ENCODE measurements at regions not wholly inside any gene's neighbourhood (a gene's known extent, or its start where the extent isn't known, plus 50 kb on each side); places are given as distances from the start of the nearest gene placed in this dataset.

DNA sequence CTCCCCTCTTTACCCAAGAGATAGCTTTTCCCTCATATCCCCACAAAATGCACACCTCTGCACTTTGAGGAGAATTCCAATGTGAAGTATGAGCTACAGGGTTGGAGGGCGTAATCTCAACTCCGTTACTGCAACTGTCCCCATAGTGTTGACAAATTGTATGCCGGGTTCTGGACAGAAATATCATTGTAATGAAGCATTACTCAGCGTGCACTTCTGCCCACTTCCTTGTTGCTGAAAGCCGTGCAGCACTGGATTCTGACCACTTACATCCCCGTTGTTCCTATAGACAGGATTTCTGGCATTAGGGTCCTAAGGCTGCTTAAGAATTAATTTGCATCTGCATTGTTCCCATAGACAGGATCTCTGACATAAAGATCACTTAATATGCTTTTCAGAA, 205.6 kb downstream of the RHOU start:
- H3K4me1 ChIP-seq (ENCODE audit: insufficient read depth, poor library complexity, severe bottlenecking) = no peaks in the 10 kb centered on the region
- ATAC-seq (ENCODE audit: low read depth) (no peak), DNase-seq (ENCODE audit: low spot score) (no peak)
- H3K9me3 ChIP-seq (ENCODE audit: severe bottlenecking) = no peaks in the 10 kb centered on the region
- no peaks in the 10 kb centered on the region for H3K27me3 ChIP-seq (ENCODE audit: insufficient read depth, poor library complexity, severe bottlenecking)
- no peak overlapping the region for H3K4me3 ChIP-seq (ENCODE audit: severe bottlenecking)
- TF ChIP-seq, protein P1, sequence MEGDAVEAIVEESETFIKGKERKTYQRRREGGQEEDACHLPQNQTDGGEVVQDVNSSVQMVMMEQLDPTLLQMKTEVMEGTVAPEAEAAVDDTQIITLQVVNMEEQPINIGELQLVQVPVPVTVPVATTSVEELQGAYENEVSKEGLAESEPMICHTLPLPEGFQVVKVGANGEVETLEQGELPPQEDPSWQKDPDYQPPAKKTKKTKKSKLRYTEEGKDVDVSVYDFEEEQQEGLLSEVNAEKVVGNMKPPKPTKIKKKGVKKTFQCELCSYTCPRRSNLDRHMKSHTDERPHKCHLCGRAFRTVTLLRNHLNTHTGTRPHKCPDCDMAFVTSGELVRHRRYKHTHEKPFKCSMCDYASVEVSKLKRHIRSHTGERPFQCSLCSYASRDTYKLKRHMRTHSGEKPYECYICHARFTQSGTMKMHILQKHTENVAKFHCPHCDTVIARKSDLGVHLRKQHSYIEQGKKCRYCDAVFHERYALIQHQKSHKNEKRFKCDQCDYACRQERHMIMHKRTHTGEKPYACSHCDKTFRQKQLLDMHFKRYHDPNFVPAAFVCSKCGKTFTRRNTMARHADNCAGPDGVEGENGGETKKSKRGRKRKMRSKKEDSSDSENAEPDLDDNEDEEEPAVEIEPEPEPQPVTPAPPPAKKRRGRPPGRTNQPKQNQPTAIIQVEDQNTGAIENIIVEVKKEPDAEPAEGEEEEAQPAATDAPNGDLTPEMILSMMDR (IDR thresholded peaks at IDR 0.05; ENCODE audit: poor library complexity, severe bottlenecking) = no peak
- H3K27ac ChIP-seq (ENCODE audit: poor library complexity, severe bottlenecking) = no peak overlapping the region
- no peaks in the 10 kb centered on the region for H3K36me3 ChIP-seq (ENCODE audit: low read depth)

DNA sequence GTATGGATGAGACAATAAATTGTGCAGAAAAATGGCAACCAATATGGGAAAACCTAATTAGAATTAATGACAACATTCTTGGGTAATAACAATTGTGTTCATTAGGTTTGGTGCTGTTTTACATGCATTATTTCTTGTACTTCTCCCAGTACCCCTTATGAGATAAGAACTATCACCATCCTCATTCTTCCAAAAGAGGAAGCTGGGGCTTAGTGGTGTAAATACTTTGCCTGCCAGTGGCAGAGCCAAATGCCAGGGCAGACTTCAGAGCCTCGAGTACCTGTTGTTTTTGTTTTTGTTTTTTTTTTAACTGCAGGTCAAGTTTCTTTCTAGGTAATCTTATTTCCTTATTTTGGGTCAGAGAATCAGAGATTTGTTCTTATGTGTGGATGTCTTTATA, 206.4 kb downstream of the RHOU start:
- Histone ChIP-seq H3K4me1 (ENCODE audit: insufficient read depth, poor library complexity, severe bottlenecking) (no peaks in the 10 kb centered on the region), H3K27me3 (ENCODE audit: insufficient read depth, poor library complexity, severe bottlenecking) (no peaks in the 10 kb centered on the region), H3K9me3 (ENCODE audit: severe bottlenecking) (no peaks in the 10 kb centered on the region), H3K4me3 (ENCODE audit: severe bottlenecking) (no peak overlapping the region), H3K27ac (ENCODE audit: poor library complexity, severe bottlenecking) (no peak overlapping the region), H3K36me3 (ENCODE audit: low read depth) (no peaks in the 10 kb centered on the region)
- no peak for DNase-seq (ENCODE audit: low spot score)
- ATAC-seq (ENCODE audit: low read depth) = no peak
- TF ChIP-seq, protein P1 (IDR thresholded peaks at IDR 0.05; ENCODE audit: poor library complexity, severe bottlenecking) = no peak

DNA sequence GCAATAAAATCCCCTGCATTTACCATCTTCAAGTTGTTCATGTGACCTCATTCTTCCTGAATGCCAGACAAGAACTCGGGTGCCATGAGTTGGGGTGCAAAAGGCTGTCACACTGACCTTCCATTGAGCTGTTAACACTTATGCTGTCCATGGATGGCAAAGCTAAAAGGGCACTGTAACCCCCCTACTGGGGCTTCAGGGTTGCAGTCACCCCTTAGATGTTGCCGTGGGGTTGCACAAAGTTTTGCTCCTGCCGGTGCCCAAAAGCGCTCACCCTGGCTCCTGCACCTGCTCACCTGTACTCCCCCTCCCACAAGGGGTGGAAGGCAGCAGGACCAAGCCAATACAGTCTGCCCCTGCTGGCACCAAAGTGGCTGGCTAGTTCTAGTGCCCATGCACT, 208.2 kb downstream of the RHOU start:
- no peaks in the 10 kb centered on the region for H3K27me3 ChIP-seq (ENCODE audit: insufficient read depth, poor library complexity, severe bottlenecking)
- H3K27ac ChIP-seq (ENCODE audit: poor library complexity, severe bottlenecking) = no peak overlapping the region
- TF ChIP-seq, protein P1 (IDR thresholded peaks at IDR 0.05; ENCODE audit: poor library complexity, severe bottlenecking) = no peak
- no peak overlapping the region for H3K4me3 ChIP-seq (ENCODE audit: severe bottlenecking)
- H3K4me1 ChIP-seq (ENCODE audit: insufficient read depth, poor library complexity, severe bottlenecking) = no peaks in the 10 kb centered on the region
- no peaks in the 10 kb centered on the region for H3K9me3 ChIP-seq (ENCODE audit: severe bottlenecking)
- DNase-seq (ENCODE audit: low spot score) (no peak), ATAC-seq (ENCODE audit: low read depth) (no peak)
- no peaks in the 10 kb centered on the region for H3K36me3 ChIP-seq (ENCODE audit: low read depth)

DNA sequence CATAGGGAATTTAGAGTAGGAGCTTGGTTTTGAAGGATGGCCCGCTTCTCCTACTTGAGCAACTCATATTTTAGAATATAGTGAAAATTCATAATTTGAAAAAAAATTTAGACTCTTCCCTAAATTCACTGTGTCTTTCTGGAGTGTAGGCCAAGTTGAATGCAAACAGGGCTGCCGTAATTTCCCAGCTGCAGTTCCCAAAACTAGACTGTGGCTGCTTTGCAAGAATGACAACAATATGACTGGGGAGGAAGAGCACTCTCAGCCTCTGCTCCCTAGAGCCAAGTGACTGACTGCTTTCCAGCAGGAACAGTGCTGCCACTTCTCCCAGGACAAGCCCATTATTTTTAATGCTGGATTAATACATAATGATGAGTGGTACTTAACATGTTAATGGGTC, 209.0 kb downstream of the RHOU start:
- ATAC-seq (ENCODE audit: low read depth) (no peak), DNase-seq (ENCODE audit: low spot score) (no peak)
- H3K27ac ChIP-seq (ENCODE audit: poor library complexity, severe bottlenecking) = no peak overlapping the region
- H3K4me3 ChIP-seq (ENCODE audit: severe bottlenecking) = no peak overlapping the region
- H3K36me3 ChIP-seq (ENCODE audit: low read depth) = no peaks in the 10 kb centered on the region
- no peaks in the 10 kb centered on the region for H3K4me1 ChIP-seq (ENCODE audit: insufficient read depth, poor library complexity, severe bottlenecking)
- H3K27me3 ChIP-seq (ENCODE audit: insufficient read depth, poor library complexity, severe bottlenecking) = no peaks in the 10 kb centered on the region
- H3K9me3 ChIP-seq (ENCODE audit: severe bottlenecking) = no peaks in the 10 kb centered on the region
- TF ChIP-seq, protein P1 (IDR thresholded peaks at IDR 0.05; ENCODE audit: poor library complexity, severe bottlenecking) = no peak

DNA sequence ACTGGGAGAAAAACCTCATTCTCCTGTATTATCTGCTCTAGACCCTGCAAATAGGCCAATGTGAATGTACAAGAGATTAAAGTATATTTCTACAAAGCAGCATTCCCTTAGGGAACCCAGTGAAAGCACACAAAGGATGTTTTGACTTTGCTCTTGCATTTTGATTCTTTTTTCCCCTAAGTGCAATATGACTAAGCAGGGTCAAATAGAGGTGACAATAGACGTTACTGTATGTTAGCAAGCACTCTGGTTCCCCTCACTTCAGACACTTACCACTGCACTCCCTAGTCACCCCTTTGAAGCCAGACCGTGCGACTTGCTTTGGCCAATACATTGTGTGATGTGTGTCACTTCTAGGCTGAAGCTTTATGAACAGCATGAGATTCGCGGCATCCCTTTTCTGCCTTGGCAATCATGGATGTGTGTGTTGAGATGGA, 209.7 kb downstream of the RHOU start:
- TF ChIP-seq, protein P1 (IDR thresholded peaks at IDR 0.05; ENCODE audit: poor library complexity, severe bottlenecking) = no peak
- ATAC-seq (ENCODE audit: low read depth) (no peak), DNase-seq (ENCODE audit: low spot score) (no peak)
- Histone ChIP-seq H3K36me3 (ENCODE audit: low read depth) (no peaks in the 10 kb centered on the region), H3K27ac (ENCODE audit: poor library complexity, severe bottlenecking) (no peak overlapping the region), H3K9me3 (ENCODE audit: severe bottlenecking) (no peaks in the 10 kb centered on the region), H3K4me3 (ENCODE audit: severe bottlenecking) (no peak overlapping the region), H3K27me3 (ENCODE audit: insufficient read depth, poor library complexity, severe bottlenecking) (no peaks in the 10 kb centered on the region), H3K4me1 (ENCODE audit: insufficient read depth, poor library complexity, severe bottlenecking) (no peaks in the 10 kb centered on the region)

Data from RWPE2 (cell line).